GM20000 (cell line): ENCODE measurements at regions not wholly inside any gene's neighbourhood (a gene's known extent, or its start where the extent isn't known, plus 50 kb on each side); places are given as distances from the start of the nearest gene placed in this dataset.

ENCODE experiments used
- DNase-seq: peaks from one replicate; pipeline ENCODE4 v3.0.0; 2012; ENCODE audit warnings: low spot score
- CTCF ChIP-seq: IDR thresholded peaks from 2 replicates; pipeline ENCODE4 v1.5.1; 2012; ENCODE audit warnings: mild to moderate bottlenecking, control low read depth; ENCODE audit errors: extremely low read depth, missing control alignments

- DNase-seq: no peak
- TF ChIP-seq CTCF: no peak
These were observed 391.1 kb upstream of the NPVF start for GRCh38 chr7:25619381-25619780.

GRCh38 chr7:25619963-25620799, 391.9 kb upstream of the NPVF start:
- no peak for DNase-seq
- TF ChIP-seq CTCF: no peak

GRCh38 chr7:25621993-25622392, 393.7 kb upstream of the NPVF start:
- TF ChIP-seq CTCF: no peak
- DNase-seq: no peak

GRCh38 chr7:25622695-25623094, 394.4 kb upstream of the NPVF start:
- TF ChIP-seq CTCF: no peak
- DNase-seq: no peak

GRCh38 chr7:25624051-25624450, 395.8 kb upstream of the NPVF start:
- TF ChIP-seq CTCF: no peak
- no peak for DNase-seq

GRCh38 chr7:25624833-25625232, 396.5 kb upstream of the NPVF start:
- no peak for TF ChIP-seq CTCF
- DNase-seq: no peak

- no peak for DNase-seq
- no peak for TF ChIP-seq CTCF
These were observed 397.2 kb upstream of the NPVF start for GRCh38 chr7:25625306-25625992.
